ENCODE measurements at regions not wholly inside any gene's neighbourhood (a gene's known extent, or its start where the extent isn't known, plus 50 kb on each side); places are given as distances from the start of the nearest gene placed in this dataset.

GRCh38 chr2:173656086-173656485 is 301.4 kb downstream of the CDCA7 start:
- no peaks in the 10 kb centered on the region for H3K36me3 Mint-ChIP-seq
- no peak for DNase-seq

GRCh38 chr2:173657996-173658717 is 303.5 kb downstream of the CDCA7 start:
- Histone ChIP-seq H3K36me3 (ENCODE audit: insufficient read depth, low read length) (no peaks in the 10 kb centered on the region), H3K27me3 (ENCODE audit: insufficient read depth, low read length) (no peaks in the 10 kb centered on the region), H3K27ac (ENCODE audit: low read depth, low read length) (no peak overlapping the region), H3K4me3 (ENCODE audit: low read length in 2 of 2) (no peak overlapping the region), H3K4me1 (ENCODE audit: insufficient read depth, low read length) (no peaks in the 10 kb centered on the region), H3K9me3 (ENCODE audit: control insufficient read depth in 1 of 2, low read length in 2 of 2) (no peaks in the 10 kb centered on the region)
- ChIA-PET CTCF (ENCODE audit: partially characterized antibody) (no interaction called here), POLR2A (ENCODE audit: partially characterized antibody) (no interaction called here)
- no peak for DNase-seq
- H3K27ac Mint-ChIP-seq = no peak overlapping the region
- H3K4me3 Mint-ChIP-seq = no peak overlapping the region
- no peaks in the 10 kb centered on the region for H3K4me1 Mint-ChIP-seq
- intact Hi-C loops (cut with micrococcal nuclease) = no loop called here
- H3K9me3 Mint-ChIP-seq = no peaks in the 10 kb centered on the region
- no peaks in the 10 kb centered on the region for H3K36me3 Mint-ChIP-seq
- H3K27me3 Mint-ChIP-seq = peaks cover 5 to 12% of the 10 kb centered on the region in 2 donors

More at GRCh38 chr2:173656086-173656485, 301.4 kb downstream of the CDCA7 start:
- Histone ChIP-seq H3K9me3 (ENCODE audit: control insufficient read depth in 1 of 2, low read length in 2 of 2) (no peaks in the 10 kb centered on the region), H3K4me3 (ENCODE audit: low read length in 2 of 2) (no peak overlapping the region), H3K27ac (ENCODE audit: low read depth, low read length) (no peak overlapping the region), H3K36me3 (ENCODE audit: insufficient read depth, low read length) (no peaks in the 10 kb centered on the region), H3K27me3 (ENCODE audit: insufficient read depth, low read length) (no peaks in the 10 kb centered on the region), H3K4me1 (ENCODE audit: insufficient read depth, low read length) (no peaks in the 10 kb centered on the region)
- ChIA-PET CTCF (ENCODE audit: partially characterized antibody) (no interaction called here), POLR2A (ENCODE audit: partially characterized antibody) (no interaction called here)
- Mint-ChIP-seq H3K4me3 (no peak overlapping the region), H3K27ac (no peak overlapping the region), H3K4me1 (no peaks in the 10 kb centered on the region), H3K9me3 (no peaks in the 10 kb centered on the region), H3K27me3 (peaks cover 2 to 12% of the 10 kb centered on the region in 2 donors)
- intact Hi-C loops (cut with micrococcal nuclease) = no loop called here

GRCh38 chr2:173658946-173659371 is 304.3 kb downstream of the CDCA7 start:
- H3K36me3 ChIP-seq (ENCODE audit: insufficient read depth, low read length) = no peaks in the 10 kb centered on the region
- H3K9me3 Mint-ChIP-seq = no peaks in the 10 kb centered on the region
- no peak overlapping the region for H3K27ac Mint-ChIP-seq
- no peak overlapping the region for H3K4me3 Mint-ChIP-seq
- CTCF ChIA-PET (ENCODE audit: partially characterized antibody) = no interaction called here
- no peaks in the 10 kb centered on the region for H3K36me3 Mint-ChIP-seq
- intact Hi-C loops (cut with micrococcal nuclease) = no loop called here
- no peaks in the 10 kb centered on the region for H3K4me1 ChIP-seq (ENCODE audit: insufficient read depth, low read length)
- H3K27ac ChIP-seq (ENCODE audit: low read depth, low read length) = no peak overlapping the region
- H3K27me3 Mint-ChIP-seq = peaks cover 7 to 12% of the 10 kb centered on the region in 2 donors
- no peaks in the 10 kb centered on the region for H3K27me3 ChIP-seq (ENCODE audit: insufficient read depth, low read length)
- no peaks in the 10 kb centered on the region for H3K4me1 Mint-ChIP-seq
- POLR2A ChIA-PET (ENCODE audit: partially characterized antibody) = no interaction called here
- no peaks in the 10 kb centered on the region for H3K9me3 ChIP-seq (ENCODE audit: control insufficient read depth in 1 of 2, low read length in 2 of 2)
- no peak for DNase-seq
- no peak overlapping the region for H3K4me3 ChIP-seq (ENCODE audit: low read length in 2 of 2)

- ChIA-PET POLR2A (ENCODE audit: partially characterized antibody) (no interaction called here), CTCF (ENCODE audit: partially characterized antibody) (no interaction called here)
- no peaks in the 10 kb centered on the region for H3K9me3 ChIP-seq (ENCODE audit: control insufficient read depth in 1 of 2, low read length in 2 of 2)
- Mint-ChIP-seq H3K36me3 (no peaks in the 10 kb centered on the region), H3K9me3 (no peaks in the 10 kb centered on the region), H3K4me1 (no peaks in the 10 kb centered on the region), H3K27ac (no peak overlapping the region), H3K27me3 (peaks cover 7 to 12% of the 10 kb centered on the region in 2 donors), H3K4me3 (no peak overlapping the region)
- no peaks in the 10 kb centered on the region for H3K27me3 ChIP-seq (ENCODE audit: insufficient read depth, low read length)
- no peaks in the 10 kb centered on the region for H3K36me3 ChIP-seq (ENCODE audit: insufficient read depth, low read length)
- no peak for DNase-seq
- no peaks in the 10 kb centered on the region for H3K4me1 ChIP-seq (ENCODE audit: insufficient read depth, low read length)
- H3K4me3 ChIP-seq (ENCODE audit: low read length in 2 of 2) = no peak overlapping the region
- no peak overlapping the region for H3K27ac ChIP-seq (ENCODE audit: low read depth, low read length)
- intact Hi-C loops (cut with micrococcal nuclease) = no loop called here
Measured at GRCh38 chr2:173659509-173659908, 304.8 kb downstream of the CDCA7 start.

GRCh38 chr2:173661586-173661985 is 303.6 kb downstream of the SP3 start:
- Histone ChIP-seq H3K4me3 (ENCODE audit: low read length in 2 of 2) (no peak overlapping the region), H3K4me1 (ENCODE audit: insufficient read depth, low read length) (no peaks in the 10 kb centered on the region), H3K27ac (ENCODE audit: low read depth, low read length) (no peak overlapping the region), H3K9me3 (ENCODE audit: control insufficient read depth in 1 of 2, low read length in 2 of 2) (no peaks in the 10 kb centered on the region), H3K36me3 (ENCODE audit: insufficient read depth, low read length) (no peaks in the 10 kb centered on the region), H3K27me3 (ENCODE audit: insufficient read depth, low read length) (no peaks in the 10 kb centered on the region)
- CTCF ChIA-PET (ENCODE audit: partially characterized antibody) = no interaction called here
- no peak for DNase-seq
- Mint-ChIP-seq H3K4me1 (no peaks in the 10 kb centered on the region), H3K27ac (no peak overlapping the region), H3K27me3 (peaks cover 6% of the 10 kb centered on the region in 2 donors), H3K9me3 (no peaks in the 10 kb centered on the region), H3K36me3 (no peaks in the 10 kb centered on the region), H3K4me3 (no peak overlapping the region)
- POLR2A ChIA-PET (ENCODE audit: partially characterized antibody) = no interaction called here
- intact Hi-C loops (cut with micrococcal nuclease) = no loop called here

- Histone ChIP-seq H3K27ac (ENCODE audit: low read depth, low read length) (no peak overlapping the region), H3K4me3 (ENCODE audit: low read length in 2 of 2) (no peak overlapping the region), H3K27me3 (ENCODE audit: insufficient read depth, low read length) (no peaks in the 10 kb centered on the region), H3K9me3 (ENCODE audit: control insufficient read depth in 1 of 2, low read length in 2 of 2) (no peaks in the 10 kb centered on the region), H3K4me1 (ENCODE audit: insufficient read depth, low read length) (no peaks in the 10 kb centered on the region), H3K36me3 (ENCODE audit: insufficient read depth, low read length) (no peaks in the 10 kb centered on the region)
- no peaks in the 10 kb centered on the region for H3K9me3 Mint-ChIP-seq
- H3K27ac Mint-ChIP-seq = no peak overlapping the region
- DNase-seq = no peak
- no peaks in the 10 kb centered on the region for H3K36me3 Mint-ChIP-seq
- POLR2A ChIA-PET (ENCODE audit: partially characterized antibody) = no interaction called here
- intact Hi-C loops (cut with micrococcal nuclease) = no loop called here
- H3K4me3 Mint-ChIP-seq = no peak overlapping the region
- CTCF ChIA-PET (ENCODE audit: partially characterized antibody) = no interaction called here
- peaks cover 3 to 5% of the 10 kb centered on the region in 2 donors for H3K27me3 Mint-ChIP-seq
- H3K4me1 Mint-ChIP-seq = no peaks in the 10 kb centered on the region
Measured at GRCh38 chr2:173663353-173663752, 301.8 kb downstream of the SP3 start.

- CTCF ChIA-PET (ENCODE audit: partially characterized antibody) = no interaction called here
- H3K9me3 ChIP-seq (ENCODE audit: control insufficient read depth in 1 of 2, low read length in 2 of 2) = no peaks in the 10 kb centered on the region
- peaks cover 0 to 5% of the 10 kb centered on the region in 2 donors for H3K27me3 Mint-ChIP-seq
Measured at GRCh38 chr2:173663835-173664512, 301.2 kb downstream of the SP3 start.

More at GRCh38 chr2:173663835-173664512, 301.2 kb downstream of the SP3 start:
- Mint-ChIP-seq H3K9me3 (no peaks in the 10 kb centered on the region), H3K4me3 (no peak overlapping the region), H3K36me3 (no peaks in the 10 kb centered on the region), H3K4me1 (no peaks in the 10 kb centered on the region), H3K27ac (no peak overlapping the region)
- Histone ChIP-seq H3K27ac (ENCODE audit: low read depth, low read length) (no peak overlapping the region), H3K36me3 (ENCODE audit: insufficient read depth, low read length) (no peaks in the 10 kb centered on the region), H3K4me3 (ENCODE audit: low read length in 2 of 2) (no peak overlapping the region), H3K27me3 (ENCODE audit: insufficient read depth, low read length) (no peaks in the 10 kb centered on the region), H3K4me1 (ENCODE audit: insufficient read depth, low read length) (no peaks in the 10 kb centered on the region)
- intact Hi-C loops (cut with micrococcal nuclease) = no loop called here
- DNase-seq = no peak
- POLR2A ChIA-PET (ENCODE audit: partially characterized antibody) = no interaction called here
